ENCODE measurements at regions not wholly inside any gene's neighbourhood (a gene's known extent, or its start where the extent isn't known, plus 50 kb on each side); places are given as distances from the start of the nearest gene placed in this dataset.

DNA sequence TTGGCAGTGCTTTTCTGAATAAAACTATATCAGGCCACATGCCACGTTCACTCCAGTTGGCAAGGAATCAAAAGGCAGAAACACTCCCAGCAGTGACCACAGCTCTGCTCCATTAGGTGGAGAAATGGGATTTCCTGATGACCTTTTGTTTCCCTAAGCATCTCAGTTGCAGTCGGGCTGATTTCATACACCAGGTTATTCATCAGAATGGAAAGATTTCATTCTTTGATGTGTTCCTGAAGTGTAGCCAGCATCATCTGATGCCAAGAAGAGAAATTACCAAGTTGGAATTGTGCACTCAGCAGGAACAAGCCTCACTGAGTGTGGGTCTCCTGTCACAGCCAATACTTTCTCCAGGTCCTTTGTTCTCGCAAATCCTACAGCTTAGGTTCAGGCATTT lies 193.7 kb downstream of the SPATA18 start:
- TF ChIP-seq CTCF (IDR thresholded peaks at IDR 0.05), result no peak
- TF ChIP-seq POLR2A (IDR thresholded peaks at IDR 0.05), result no peak
- TF ChIP-seq POLR2AphosphoS5 (IDR thresholded peaks at IDR 0.05; ENCODE audit: insufficient read depth in 1 of 2, low read depth in 1 of 2), result no peak
